ENCODE measurements at regions not wholly inside any gene's neighbourhood (a gene's known extent, or its start where the extent isn't known, plus 50 kb on each side); places are given as distances from the start of the nearest gene placed in this dataset.

GRCh38 chr9:110142868-110143481 lies 65.0 kb downstream of the C9orf152 start:
- DNase-seq: no peak
- H3K27me3 Mint-ChIP-seq (ENCODE audit: low read depth in 3 of 3): peaks cover 0 to 3% (median 0%) of the 10 kb centered on the region in 3 donors
- H3K27ac Mint-ChIP-seq: peak overlapping the region; percentile 58 to 91 (median 86)
- H3K4me1 Mint-ChIP-seq: peaks cover 27 to 38% of the 10 kb centered on the region in 2 donors
- peak overlapping the region in 2 of 5 donors; percentile 19 to 66 for H3K4me3 Mint-ChIP-seq
- no peaks in the 10 kb centered on the region for H3K9me3 Mint-ChIP-seq
- no peaks in the 10 kb centered on the region for H3K36me3 Mint-ChIP-seq

- H3K4me1 Mint-ChIP-seq: peaks cover 32 to 43% of the 10 kb centered on the region in 2 donors
- H3K36me3 Mint-ChIP-seq: no peaks in the 10 kb centered on the region
- peaks cover 0 to 3% (median 0%) of the 10 kb centered on the region in 3 donors for H3K27me3 Mint-ChIP-seq (ENCODE audit: low read depth in 3 of 3)
- DNase-seq: peak in 1 of 3 donors; percentile 3
- peak overlapping the region; percentile 1 to 66 (median 46) for H3K4me3 Mint-ChIP-seq
- no peaks in the 10 kb centered on the region for H3K9me3 Mint-ChIP-seq
- H3K27ac Mint-ChIP-seq: peak overlapping the region; percentile 59 to 91 (median 86)
These were observed 64.5 kb downstream of the C9orf152 start for GRCh38 chr9:110143485-110143884.

GRCh38 chr9:110143950-110144545 lies 63.9 kb downstream of the C9orf152 start:
- H3K9me3 Mint-ChIP-seq: no peaks in the 10 kb centered on the region
- H3K36me3 Mint-ChIP-seq: no peaks in the 10 kb centered on the region
- H3K27me3 Mint-ChIP-seq (ENCODE audit: low read depth in 3 of 3): peaks cover 0 to 3% (median 0%) of the 10 kb centered on the region in 3 donors
- peak overlapping the region; percentile 1 to 66 (median 46) for H3K4me3 Mint-ChIP-seq
- peaks cover 38 to 48% of the 10 kb centered on the region in 2 donors for H3K4me1 Mint-ChIP-seq
- peak in 1 of 3 donors; percentile 5 for DNase-seq
- H3K27ac Mint-ChIP-seq: peak overlapping the region; percentile 59 to 91 (median 86)

GRCh38 chr9:110146373-110146772 lies 61.6 kb downstream of the C9orf152 start:
- Mint-ChIP-seq H3K4me1 (peaks cover 60 to 72% of the 10 kb centered on the region in 2 donors), H3K36me3 (peaks cover 0 to 6% (median 4%) of the 10 kb centered on the region in 3 donors), H3K27me3 (ENCODE audit: low read depth in 3 of 3) (no peaks in the 10 kb centered on the region)

GRCh38 chr9:110148384-110148783 lies 59.6 kb downstream of the C9orf152 start:
- H3K36me3 Mint-ChIP-seq: peaks cover 3 to 6% (median 4%) of the 10 kb centered on the region in 3 donors
- H3K4me1 Mint-ChIP-seq: peaks cover 59 to 76% of the 10 kb centered on the region in 2 donors
- no peaks in the 10 kb centered on the region for H3K9me3 Mint-ChIP-seq
- H3K27me3 Mint-ChIP-seq (ENCODE audit: low read depth in 3 of 3): peaks cover 0 to 1% (median 0%) of the 10 kb centered on the region in 3 donors
- peak overlapping the region; percentile 85 to 96 (median 92) for H3K27ac Mint-ChIP-seq
- H3K4me3 Mint-ChIP-seq: peak overlapping the region; percentile 87 to 95 (median 91)
- peak; percentile 54 to 58 (median 56) for DNase-seq

More at GRCh38 chr9:110146373-110146772, 61.6 kb downstream of the C9orf152 start:
- no peak for DNase-seq
- no peak overlapping the region for H3K4me3 Mint-ChIP-seq
- no peaks in the 10 kb centered on the region for H3K9me3 Mint-ChIP-seq
- peak overlapping the region in 5 of 6 donors; percentile 2 to 36 (median 24) for H3K27ac Mint-ChIP-seq

- Mint-ChIP-seq H3K27ac (peak overlapping the region; percentile 85 to 96 (median 92)), H3K4me3 (peak overlapping the region; percentile 87 to 95 (median 91)), H3K36me3 (peaks cover 3 to 6% (median 4%) of the 10 kb centered on the region in 3 donors), H3K27me3 (ENCODE audit: low read depth in 3 of 3) (peaks cover 0 to 1% (median 0%) of the 10 kb centered on the region in 3 donors), H3K9me3 (no peaks in the 10 kb centered on the region), H3K4me1 (peaks cover 54 to 71% of the 10 kb centered on the region in 2 donors)
- DNase-seq: no peak
These were observed 59.1 kb downstream of the C9orf152 start for GRCh38 chr9:110148891-110149290.

All from immature natural killer cell (primary cell).